Pancreas (tissue), 10 donors: ENCODE measurements at regions not wholly inside any gene's neighbourhood (a gene's known extent, or its start where the extent isn't known, plus 50 kb on each side); places are given as distances from the start of the nearest gene placed in this dataset.

ENCODE experiments used
- ATAC-seq, 4 donors: fragments of 200-7000 bp; cut with Tn5 transposase; one replicate each; pipeline versions ENCODE4 v1.8.0 to v1.9.1; 2020; ENCODE audit warnings: mild to moderate bottlenecking in 4 of 4, moderate library complexity in 4 of 4
- DNase-seq, 6 donors: peaks; one replicate each; pipeline ENCODE4 v3.0.0-alpha.2; 2020
- FAIRE-seq: peaks from 2 replicates; lab custom pipeline; 2012; peaks lifted over from hg19 to GRCh38; lab: Jason Lieb, UNC
- H3K27ac ChIP-seq, 4 donors: fragments of 200-600 bp; sonication (generic); 1 replicate in 3 of 4; 2 replicates in 1 of 4; pipeline versions ENCODE4 v1.5.0 to v1.8.0; 2020
- H3K27me3 ChIP-seq, 4 donors: fragments of 200-600 bp; one replicate each; pipeline ENCODE4 v1.8.0; 2021
- H3K36me3 ChIP-seq, 3 donors: fragments of 200-600 bp; sonication (generic) in 1 of 3; one replicate each; pipeline versions ENCODE4 v1.5.0 to v1.8.0; 2020 to 2021
- H3K4me1 ChIP-seq, 3 donors: fragments of 200-600 bp; one replicate each; pipeline ENCODE4 v1.8.0; 2021
- H3K4me3 ChIP-seq, 4 donors: fragments of 200-600 bp; sonication (generic) in 2 of 4; one replicate each; pipeline versions ENCODE4 v1.5.0 to v1.8.0; 2020 to 2021
- H3K9me3 ChIP-seq, 4 donors: fragments of 200-600 bp; one replicate each; pipeline ENCODE4 v1.8.0; 2021
- WGBS, 2 donors: extraction: QIAGEN DNeasy Blood & Tissue Kit; methylation state at CpG; one replicate each; pipeline ENCODE4 v1.1.7; 2013; 5-methylcytosine and 5-hydroxymethylcytosine counted together
- intact Hi-C, 3 donors: fragments of 100-400 bp; cut with DNase I; formaldehyde crosslinking; loops; one replicate each; pipeline versions ENCODE4 v1.11.1 to v1.14.2; 2022
- TF ChIP-seq, protein P1 (sequence below), 4 donors: fragments of 200-600 bp; sonication (generic) in 3 of 4; IDR thresholded peaks; one replicate each; pipeline versions ENCODE4 v1.5.0 to v1.8.0; 2021; ENCODE audit warnings: antibody characterized with exemption in 4 of 4
- donor health status: healthy with polysubstance abuse.
- donor health status: DM: no; HTN: no; CAD: no; lungs with moderate emphysema.
- donor health status: DM: no; HTN: no; CAD: no.
- donor health status: control.
- donor health status: control.
- donor health status: Bipolar disorder and iron deficiency.
- donor health status: DM: yes; HTN: yes; CAD: no.
- donor health status: DM: no; HTN: no; CAD: no.
- donor health status: DM: no; HTN: no; CAD: no.
- donor health status: DM: yes; HTN: yes; CAD: no.

- 72 to 76% methylated on average over 2 of the region's 2 CpGs for WGBS, 2 donors
- Histone ChIP-seq H3K27me3 (no peaks in the 10 kb centered on the region), H3K9me3 (no peaks in the 10 kb centered on the region), H3K4me3 (no peak overlapping the region), H3K36me3 (no peaks in the 10 kb centered on the region), H3K4me1 (no peaks in the 10 kb centered on the region), H3K27ac (no peak overlapping the region)
- no peak for ATAC-seq
- FAIRE-seq, result no peak
- TF ChIP-seq, protein P1, sequence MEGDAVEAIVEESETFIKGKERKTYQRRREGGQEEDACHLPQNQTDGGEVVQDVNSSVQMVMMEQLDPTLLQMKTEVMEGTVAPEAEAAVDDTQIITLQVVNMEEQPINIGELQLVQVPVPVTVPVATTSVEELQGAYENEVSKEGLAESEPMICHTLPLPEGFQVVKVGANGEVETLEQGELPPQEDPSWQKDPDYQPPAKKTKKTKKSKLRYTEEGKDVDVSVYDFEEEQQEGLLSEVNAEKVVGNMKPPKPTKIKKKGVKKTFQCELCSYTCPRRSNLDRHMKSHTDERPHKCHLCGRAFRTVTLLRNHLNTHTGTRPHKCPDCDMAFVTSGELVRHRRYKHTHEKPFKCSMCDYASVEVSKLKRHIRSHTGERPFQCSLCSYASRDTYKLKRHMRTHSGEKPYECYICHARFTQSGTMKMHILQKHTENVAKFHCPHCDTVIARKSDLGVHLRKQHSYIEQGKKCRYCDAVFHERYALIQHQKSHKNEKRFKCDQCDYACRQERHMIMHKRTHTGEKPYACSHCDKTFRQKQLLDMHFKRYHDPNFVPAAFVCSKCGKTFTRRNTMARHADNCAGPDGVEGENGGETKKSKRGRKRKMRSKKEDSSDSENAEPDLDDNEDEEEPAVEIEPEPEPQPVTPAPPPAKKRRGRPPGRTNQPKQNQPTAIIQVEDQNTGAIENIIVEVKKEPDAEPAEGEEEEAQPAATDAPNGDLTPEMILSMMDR (IDR thresholded peaks at IDR 0.05), result no peak
- DNase-seq, result no peak
- intact Hi-C loops, result no loop called here
Measured at GRCh38 chr1:59242370-59242769, 54.5 kb upstream of the FGGY start.

DNA sequence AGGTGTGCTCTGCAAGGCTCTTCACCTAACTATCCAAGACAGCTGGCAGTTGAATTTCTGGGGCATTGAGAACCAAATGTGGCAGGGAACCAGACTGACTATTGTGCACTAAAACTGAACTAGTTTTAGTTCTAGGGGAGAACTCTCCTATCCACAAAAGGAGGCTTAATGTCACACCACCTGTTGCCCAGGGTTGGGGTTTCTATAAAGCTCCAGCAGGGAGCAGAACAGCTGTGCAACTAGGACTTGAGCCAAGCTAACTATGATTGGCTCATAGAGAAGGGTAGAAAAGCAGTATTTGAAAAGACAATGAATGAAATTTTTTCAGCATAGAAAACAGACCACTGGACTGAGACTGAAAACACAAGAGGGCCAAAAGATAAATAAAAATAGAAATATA lies 53.3 kb upstream of the FGGY start:
- FAIRE-seq (no peak), DNase-seq (no peak), ATAC-seq (peak in 1 of 4 donors; percentile 47)
- no peak overlapping the region for H3K27ac ChIP-seq
- no peaks in the 10 kb centered on the region for H3K9me3 ChIP-seq
- no peaks in the 10 kb centered on the region for H3K36me3 ChIP-seq
- no peaks in the 10 kb centered on the region for H3K4me1 ChIP-seq
- intact Hi-C loops, result no loop called here
- no peaks in the 10 kb centered on the region for H3K27me3 ChIP-seq
- TF ChIP-seq, protein P1 (IDR thresholded peaks at IDR 0.05), result no peak
- no peak overlapping the region for H3K4me3 ChIP-seq

DNA sequence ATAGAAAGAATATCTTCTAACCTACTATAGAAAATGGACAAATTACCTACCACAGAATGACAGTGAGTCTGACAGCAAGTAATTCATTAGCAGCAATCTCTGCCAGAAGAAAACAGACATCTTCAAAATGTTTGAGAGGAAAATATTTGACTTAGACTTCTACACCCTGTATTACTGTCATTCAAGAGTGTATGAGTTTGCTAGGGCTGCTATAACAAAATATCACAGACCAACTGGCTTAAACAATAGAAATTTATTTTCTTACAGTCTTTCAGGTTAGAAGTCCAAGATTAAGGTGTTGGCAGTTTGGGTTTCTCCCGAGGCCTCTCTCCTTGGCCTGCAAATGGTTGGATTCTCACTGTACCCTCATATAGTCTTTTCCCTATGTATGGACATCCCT lies 52.9 kb upstream of the FGGY start:
- DNase-seq, result no peak
- Histone ChIP-seq H3K27ac (no peak overlapping the region), H3K4me1 (no peaks in the 10 kb centered on the region), H3K36me3 (no peaks in the 10 kb centered on the region), H3K9me3 (no peaks in the 10 kb centered on the region), H3K27me3 (no peaks in the 10 kb centered on the region), H3K4me3 (no peak overlapping the region)
- intact Hi-C loops, result no loop called here
- TF ChIP-seq, protein P1 (IDR thresholded peaks at IDR 0.05), result no peak
- FAIRE-seq, result no peak
- 98 to 100% methylated on average over 1 of the region's 1 CpG for WGBS, 2 donors
- no peak for ATAC-seq

DNA sequence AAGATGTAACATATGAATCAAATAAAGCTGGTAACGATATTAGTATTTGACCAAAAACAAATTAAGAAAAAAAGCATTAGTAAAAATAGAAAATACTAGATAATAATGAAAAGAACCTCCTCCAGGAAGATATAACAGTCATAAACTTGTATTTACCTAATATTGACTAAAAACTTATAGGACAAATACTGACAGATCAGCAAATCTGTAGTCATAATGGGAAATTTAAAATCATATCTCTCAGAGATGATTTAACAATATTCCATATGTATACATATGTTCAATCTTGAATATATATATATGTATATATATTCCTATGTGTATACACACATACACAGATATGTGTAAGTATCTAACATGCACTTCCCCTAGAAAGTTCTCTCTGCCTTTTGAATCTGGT lies 52.0 kb upstream of the FGGY start:
- DNase-seq (no peak), FAIRE-seq (no peak), ATAC-seq (no peak)
- Histone ChIP-seq H3K9me3 (no peaks in the 10 kb centered on the region), H3K4me1 (no peaks in the 10 kb centered on the region), H3K36me3 (no peaks in the 10 kb centered on the region), H3K27ac (no peak overlapping the region), H3K27me3 (no peaks in the 10 kb centered on the region), H3K4me3 (no peak overlapping the region)
- intact Hi-C loops, result no loop called here
- TF ChIP-seq, protein P1 (IDR thresholded peaks at IDR 0.05), result no peak
- WGBS, 2 donors, result 83 to 98% methylated on average over 1 of the region's 1 CpG
